Progenitor cell of endocrine pancreas (in vitro differentiated cells): ENCODE measurements at regions not wholly inside any gene's neighbourhood (a gene's known extent, or its start where the extent isn't known, plus 50 kb on each side); places are given as distances from the start of the nearest gene placed in this dataset.
"Not testable (repeated sequence)": the region's sequence is repeated elsewhere in the genome, so short reads cannot be mapped to it uniquely, and the experiment has no call there.

Experiments
- DNase-seq: peaks from one replicate; pipeline ENCODE4 v3.0.0; 2021; ENCODE audit warnings: low spot score; ENCODE audit not compliant: unreplicated experiment
- H3K27ac Mint-ChIP-seq: 2 replicates; pipeline ENCODE4 v1.8.0; 2021; ENCODE audit warnings: mild to moderate bottlenecking, moderate library complexity, mixed read lengths
- H3K27me3 Mint-ChIP-seq: 2 replicates; pipeline ENCODE4 v1.8.0; 2021; ENCODE audit warnings: mixed read lengths
- H3K36me3 Mint-ChIP-seq: 2 replicates; pipeline ENCODE4 v1.8.0; 2022; ENCODE audit warnings: mixed read lengths; ENCODE audit not compliant: insufficient read depth
- H3K4me1 Mint-ChIP-seq: 2 replicates; pipeline ENCODE4 v1.8.0; 2021; ENCODE audit warnings: low read depth, mixed read lengths
- H3K4me3 Mint-ChIP-seq: 2 replicates; pipeline ENCODE4 v1.8.0; 2021; ENCODE audit warnings: low read depth, mild to moderate bottlenecking, moderate library complexity, mixed read lengths
- H3K9me3 Mint-ChIP-seq: 2 replicates; pipeline ENCODE4 v1.8.0; 2021; ENCODE audit warnings: low read depth, mixed read lengths
- TF ChIP-seq, protein P1 (sequence below): fragments of 200-600 bp; sonication (generic); IDR thresholded peaks from one replicate; pipeline ENCODE4 v1.5.0; 2021; ENCODE audit warnings: antibody characterized with exemption, mild to moderate bottlenecking; ENCODE audit not compliant: unreplicated experiment

DNA sequence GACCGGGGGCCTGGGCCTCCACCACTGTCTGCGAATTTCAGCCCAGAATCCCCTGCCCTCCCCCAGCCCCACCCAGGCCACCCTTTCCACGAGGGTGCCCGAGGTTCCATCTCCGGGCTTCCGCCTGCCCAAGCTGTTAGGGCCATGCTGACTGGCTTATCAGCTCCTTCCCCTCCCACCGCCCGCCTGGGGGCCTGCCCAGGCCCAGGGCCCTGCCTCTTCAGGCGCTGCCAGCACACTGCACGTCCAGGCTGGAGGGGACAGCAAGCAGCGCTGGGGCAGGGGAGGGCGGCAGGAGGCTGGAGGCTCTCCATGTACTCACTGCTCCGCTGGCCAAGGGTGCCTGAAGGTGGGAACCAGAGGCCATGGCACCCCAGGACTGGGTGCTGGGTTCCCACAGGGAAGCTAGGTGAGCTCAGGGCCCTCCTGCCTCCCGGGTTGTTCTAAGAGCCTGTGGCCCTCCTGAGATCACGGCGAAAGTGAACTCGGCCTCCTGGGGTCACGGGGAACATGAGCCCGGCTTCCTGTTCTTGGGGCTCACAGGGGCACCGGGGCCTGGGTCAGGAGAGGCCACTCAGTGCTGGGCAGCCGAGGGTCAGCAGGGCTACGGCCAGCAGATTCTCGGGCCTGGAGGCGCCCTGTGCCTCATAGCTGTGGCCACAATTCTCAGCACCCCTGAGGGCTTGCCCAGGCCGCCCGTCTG, 57.7 kb upstream of the EGFL7 start:
- no peak overlapping the region for H3K27ac Mint-ChIP-seq
- no peaks in the 10 kb centered on the region for H3K36me3 Mint-ChIP-seq
- TF ChIP-seq, protein P1, sequence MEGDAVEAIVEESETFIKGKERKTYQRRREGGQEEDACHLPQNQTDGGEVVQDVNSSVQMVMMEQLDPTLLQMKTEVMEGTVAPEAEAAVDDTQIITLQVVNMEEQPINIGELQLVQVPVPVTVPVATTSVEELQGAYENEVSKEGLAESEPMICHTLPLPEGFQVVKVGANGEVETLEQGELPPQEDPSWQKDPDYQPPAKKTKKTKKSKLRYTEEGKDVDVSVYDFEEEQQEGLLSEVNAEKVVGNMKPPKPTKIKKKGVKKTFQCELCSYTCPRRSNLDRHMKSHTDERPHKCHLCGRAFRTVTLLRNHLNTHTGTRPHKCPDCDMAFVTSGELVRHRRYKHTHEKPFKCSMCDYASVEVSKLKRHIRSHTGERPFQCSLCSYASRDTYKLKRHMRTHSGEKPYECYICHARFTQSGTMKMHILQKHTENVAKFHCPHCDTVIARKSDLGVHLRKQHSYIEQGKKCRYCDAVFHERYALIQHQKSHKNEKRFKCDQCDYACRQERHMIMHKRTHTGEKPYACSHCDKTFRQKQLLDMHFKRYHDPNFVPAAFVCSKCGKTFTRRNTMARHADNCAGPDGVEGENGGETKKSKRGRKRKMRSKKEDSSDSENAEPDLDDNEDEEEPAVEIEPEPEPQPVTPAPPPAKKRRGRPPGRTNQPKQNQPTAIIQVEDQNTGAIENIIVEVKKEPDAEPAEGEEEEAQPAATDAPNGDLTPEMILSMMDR, result no peak
- peaks cover 12% of the 10 kb centered on the region for H3K4me1 Mint-ChIP-seq
- no peak overlapping the region for H3K4me3 Mint-ChIP-seq
- peaks cover 31% of the 10 kb centered on the region for H3K27me3 Mint-ChIP-seq
- DNase-seq, result no peak
- H3K9me3 Mint-ChIP-seq, result no peaks in the 10 kb centered on the region

DNA sequence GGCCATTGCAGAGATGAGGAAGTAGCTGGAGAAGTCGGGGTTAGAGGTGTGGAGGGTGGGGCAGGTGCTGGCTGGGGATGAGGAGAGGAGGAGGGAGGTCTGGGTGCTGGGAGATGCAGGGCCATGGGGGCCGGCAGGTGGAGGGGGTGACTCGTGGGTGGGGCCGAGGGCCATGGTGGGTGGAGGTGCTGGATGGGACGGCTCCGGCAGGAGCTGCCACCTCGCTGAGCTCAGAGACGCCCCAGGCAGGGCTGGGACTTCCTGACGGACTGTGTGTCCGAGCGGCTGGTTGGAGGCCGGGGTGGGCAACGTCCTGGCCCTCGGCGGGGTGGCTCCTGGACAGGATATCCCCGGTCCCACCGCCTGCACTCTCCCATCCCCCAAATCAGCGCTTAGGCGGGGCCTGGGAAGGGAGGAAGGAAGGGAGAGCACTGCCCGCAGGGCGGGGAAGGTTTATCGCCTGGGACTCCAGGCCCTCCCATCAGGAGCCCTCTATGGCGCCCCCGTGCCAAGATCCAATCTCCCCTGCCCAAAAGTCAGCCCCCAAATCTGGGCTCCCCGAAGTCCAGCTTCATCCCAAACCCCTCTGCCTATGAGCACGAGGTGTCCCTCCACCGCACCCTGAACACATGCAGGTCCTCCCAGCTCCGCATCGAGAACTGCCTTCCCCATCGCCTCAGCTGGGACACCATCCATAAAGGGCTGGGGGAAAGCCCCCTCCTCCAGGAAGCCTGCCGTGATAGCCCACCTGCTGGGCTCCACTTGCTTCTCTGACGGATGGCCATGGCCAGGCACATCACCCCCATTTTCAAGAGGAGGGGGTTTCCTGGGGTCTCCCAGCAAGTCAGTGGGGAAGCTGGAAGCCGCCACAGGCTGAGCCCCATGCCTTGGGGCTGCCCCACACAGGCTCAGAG, 58.3 kb upstream of the NOTCH1 start:
- Mint-ChIP-seq H3K36me3 (no peaks in the 10 kb centered on the region), H3K9me3 (no peaks in the 10 kb centered on the region), H3K4me1 (peaks cover 12% of the 10 kb centered on the region), H3K4me3 (no peak overlapping the region), H3K27me3 (peaks cover 31% of the 10 kb centered on the region), H3K27ac (no peak overlapping the region)
- TF ChIP-seq, protein P1, result no peak
- no peak for DNase-seq

DNA sequence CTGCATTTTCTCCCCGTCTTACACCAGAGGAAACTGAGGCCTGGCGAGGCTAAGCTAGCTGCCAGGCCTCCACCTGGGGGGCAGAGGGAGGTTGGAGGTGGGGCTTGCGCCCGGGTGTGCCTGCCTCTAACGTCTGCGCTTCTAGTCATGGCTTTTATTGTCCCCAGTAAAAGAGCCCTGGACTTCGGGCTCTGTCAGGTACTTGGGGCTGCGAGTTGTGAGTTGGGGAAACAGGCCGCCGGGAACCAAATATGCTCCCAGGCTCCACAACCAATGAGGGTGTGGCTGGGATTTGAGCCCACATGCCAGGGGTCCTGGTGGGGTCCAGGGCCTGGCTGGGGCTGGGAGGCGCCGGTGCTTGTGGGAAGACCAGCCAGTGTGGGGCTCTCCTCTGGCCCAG, 57.4 kb upstream of the NOTCH1 start:
- Mint-ChIP-seq H3K4me1 (peaks cover 12% of the 10 kb centered on the region), H3K27ac (no peak overlapping the region), H3K9me3 (no peaks in the 10 kb centered on the region), H3K36me3 (no peaks in the 10 kb centered on the region), H3K27me3 (peaks cover 27% of the 10 kb centered on the region), H3K4me3 (no peak overlapping the region)
- no peak for DNase-seq
- TF ChIP-seq, protein P1, result no peak

DNA sequence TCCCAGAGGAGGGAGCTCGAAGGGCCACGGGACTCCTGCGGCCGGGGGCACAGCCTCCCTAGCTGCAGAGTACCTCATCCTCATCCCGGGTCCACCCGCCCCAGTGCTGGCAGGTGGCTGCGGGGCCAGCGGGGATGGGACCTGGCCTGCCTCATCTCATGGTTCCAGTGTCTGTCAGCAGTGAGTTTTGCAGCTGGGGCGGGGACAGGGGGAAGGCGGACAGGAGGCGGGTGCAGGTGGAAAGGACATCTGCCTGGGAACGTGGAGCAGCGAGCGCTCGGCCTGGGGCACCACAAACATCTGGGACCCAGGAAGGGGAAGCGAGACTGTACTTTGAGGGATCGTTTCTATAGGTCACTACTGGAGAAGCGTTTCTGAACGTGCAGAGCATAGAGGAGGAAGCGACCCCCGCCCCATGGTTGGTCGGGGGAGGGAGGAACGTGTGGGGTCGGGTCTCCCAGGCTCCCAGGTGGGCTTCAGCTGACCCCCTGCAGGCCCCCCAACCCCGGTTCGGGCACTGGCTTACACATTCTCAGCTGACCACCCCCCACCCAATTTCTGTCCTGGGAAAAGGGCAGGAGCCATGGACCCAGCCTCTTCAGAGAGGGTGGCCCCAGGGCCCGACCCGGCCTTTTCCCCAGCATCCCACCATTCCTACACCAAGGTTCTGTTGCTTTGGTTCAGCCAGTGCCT, 56.5 kb upstream of the NOTCH1 start:
- DNase-seq, result no peak
- Mint-ChIP-seq H3K27me3 (peaks cover 24% of the 10 kb centered on the region), H3K36me3 (no peaks in the 10 kb centered on the region), H3K4me3 (no peak overlapping the region), H3K4me1 (peaks cover 14% of the 10 kb centered on the region), H3K27ac (no peak overlapping the region), H3K9me3 (no peaks in the 10 kb centered on the region)
- TF ChIP-seq, protein P1, result no peak

DNA sequence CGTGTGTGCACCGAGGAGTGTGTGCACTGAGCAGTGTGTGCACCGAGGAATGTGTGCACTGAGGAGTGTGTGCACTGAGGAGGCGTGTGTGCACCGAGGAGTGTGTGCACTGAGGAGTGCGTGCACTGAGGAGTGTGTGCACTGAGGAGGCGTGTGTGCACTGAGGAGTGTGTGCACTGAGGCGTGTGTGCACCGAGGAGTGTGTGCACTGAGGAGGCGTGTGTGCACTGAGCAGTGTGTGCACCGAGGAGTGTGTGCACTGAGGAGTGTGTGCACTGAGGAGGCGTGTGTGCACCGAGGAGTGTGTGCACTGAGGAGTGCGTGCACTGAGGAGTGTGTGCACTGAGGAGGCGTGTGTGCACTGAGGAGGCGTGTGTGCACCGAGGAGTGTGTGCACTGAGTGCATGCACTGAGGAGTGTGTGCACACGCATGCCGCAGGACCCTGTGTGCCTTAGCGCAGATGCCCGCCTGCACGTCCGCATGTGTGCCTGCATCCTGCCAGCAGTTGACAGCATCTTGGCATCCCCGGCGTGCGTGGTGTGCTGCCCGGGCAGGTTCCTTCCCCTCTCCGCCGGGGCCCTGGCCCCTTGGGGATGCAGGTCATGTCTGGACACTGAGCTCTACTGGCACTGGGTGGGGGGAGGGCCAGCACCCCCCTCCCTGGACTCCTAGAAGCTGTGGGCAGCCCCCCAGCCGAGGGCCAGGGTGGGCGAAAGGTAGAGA, 55.6 kb upstream of the NOTCH1 start:
- Mint-ChIP-seq H3K4me1 (peaks cover 17% of the 10 kb centered on the region), H3K27ac (peak overlapping the region; percentile 7), H3K27me3 (peaks cover 24% of the 10 kb centered on the region)
- H3K4me3 Mint-ChIP-seq, H3K36me3 Mint-ChIP-seq, DNase-seq, H3K9me3 Mint-ChIP-seq: not testable (repeated sequence)
